Prostate gland (tissue), 2 donors: ENCODE measurements at regions not wholly inside any gene's neighbourhood (a gene's known extent, or its start where the extent isn't known, plus 50 kb on each side); places are given as distances from the start of the nearest gene placed in this dataset.
"Not testable (repeated sequence)": the region's sequence is repeated elsewhere in the genome, so short reads cannot be mapped to it uniquely, and the experiment has no call there.

ENCODE experiments used
- DNase-seq: peaks from one replicate; pipeline ENCODE4 v3.0.0-alpha.2; 2019; ENCODE audit warnings: low spot score
- H3K27ac ChIP-seq, 2 donors: fragments of 200-600 bp; sonication (generic); 2 replicates each; pipeline ENCODE4 v1.5.1; 2017 to 2019
- H3K27me3 ChIP-seq: fragments of 200-600 bp; sonication (generic); replicated peaks from 2 replicates; pipeline ENCODE4 v1.5.1; 2019; ENCODE audit not compliant: insufficient read depth
- H3K36me3 ChIP-seq, 2 donors: fragments of 200-600 bp; sonication (generic); 1 replicate in 1 of 2; 2 replicates in 1 of 2; pipeline versions ENCODE4 v1.5.1 to v1.8.1; 2017 to 2019
- H3K4me1 ChIP-seq: fragments of 200-600 bp; sonication (generic); replicated peaks from 2 replicates; pipeline ENCODE4 v1.5.1; 2019
- H3K4me3 ChIP-seq, 2 donors: fragments of 200-600 bp; sonication (generic); 2 replicates each; pipeline ENCODE4 v1.5.1; 2017 to 2019
- H3K9me3 ChIP-seq: fragments of 200-600 bp; sonication (generic); 2 replicates; pipeline ENCODE4 v1.5.1; 2017
- POLR2A ChIP-seq: fragments of 450-650 bp; IDR thresholded peaks from one replicate; pipeline ENCODE4 v1.6.1; 2016; ENCODE audit warnings: antibody characterized with exemption, mild to moderate bottlenecking
- POLR2AphosphoS5 ChIP-seq: sonication (generic); formaldehyde crosslinking; IDR thresholded peaks from one replicate; pipeline ENCODE4 v1.6.1; 2017; ENCODE audit warnings: antibody characterized with exemption
- WGBS: methylation state at CpG from one replicate; pipeline ENCODE4 v1.1.5; 2018; 5-methylcytosine and 5-hydroxymethylcytosine counted together
- intact Hi-C: fragments of 100-400 bp; cut with DNase I; formaldehyde crosslinking; loops from one replicate; pipeline ENCODE4 v1.14.2; 2022
- TF ChIP-seq, protein P1 (sequence below), 4 experiments: fragments of 200-600 bp in 2 of 4; fragments of 450-650 bp in 2 of 4; sonication (generic) in 2 of 4; IDR thresholded peaks; 1 replicate in 3 of 4; 2 replicates in 1 of 4; pipeline ENCODE4 v1.5.1; 2016 to 2019; ENCODE audit warnings: antibody characterized with exemption in 4 of 4, mild to moderate bottlenecking in 2 of 4, moderate library complexity in 2 of 4

DNA sequence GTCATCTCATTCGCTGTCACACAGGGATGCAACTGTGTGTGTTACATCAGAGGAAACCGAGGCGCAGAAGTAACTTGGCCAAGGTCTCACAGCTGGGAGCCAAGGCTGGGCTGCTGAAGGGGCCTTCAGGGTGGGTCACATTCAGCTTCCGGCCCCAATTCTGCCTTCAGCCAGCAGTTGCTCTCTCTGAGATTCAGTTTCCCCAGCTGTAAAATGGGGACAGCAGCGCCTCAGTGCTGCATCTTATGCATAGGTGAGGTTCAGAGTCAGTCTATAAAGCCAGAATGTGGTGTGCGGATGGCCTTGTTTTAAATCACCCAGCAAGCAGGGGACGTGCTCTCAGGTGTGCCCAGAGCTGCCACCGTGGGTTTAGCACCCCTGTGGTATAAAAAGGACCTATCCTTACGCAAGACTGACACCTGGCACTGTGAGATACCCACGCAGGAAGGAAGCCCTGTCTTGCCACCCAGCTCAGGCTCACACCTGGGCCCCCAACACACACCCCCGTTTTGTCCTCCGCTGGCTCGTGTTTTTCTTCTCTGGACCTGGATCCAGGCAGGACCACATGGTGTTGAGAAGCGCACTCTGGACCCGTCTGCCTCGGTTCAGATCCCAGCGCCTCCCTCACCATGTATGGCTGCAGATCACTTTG, 94.6 kb upstream of the GSE1 start:
- Histone ChIP-seq H3K4me1 (peaks cover 27% of the 10 kb centered on the region), H3K9me3 (no peaks in the 10 kb centered on the region), H3K27ac (no peak overlapping the region), H3K36me3 (no peaks in the 10 kb centered on the region), H3K27me3 (no peaks in the 10 kb centered on the region), H3K4me3 (no peak overlapping the region)
- intact Hi-C loops, result loop anchor here (10.0 kb wide), 1 partner anchor 84 kb away; no protein-coding TSS in a partner anchor
- WGBS, result 93% methylated on average over 17 of the region's 17 CpGs
- TF ChIP-seq, protein P1, sequence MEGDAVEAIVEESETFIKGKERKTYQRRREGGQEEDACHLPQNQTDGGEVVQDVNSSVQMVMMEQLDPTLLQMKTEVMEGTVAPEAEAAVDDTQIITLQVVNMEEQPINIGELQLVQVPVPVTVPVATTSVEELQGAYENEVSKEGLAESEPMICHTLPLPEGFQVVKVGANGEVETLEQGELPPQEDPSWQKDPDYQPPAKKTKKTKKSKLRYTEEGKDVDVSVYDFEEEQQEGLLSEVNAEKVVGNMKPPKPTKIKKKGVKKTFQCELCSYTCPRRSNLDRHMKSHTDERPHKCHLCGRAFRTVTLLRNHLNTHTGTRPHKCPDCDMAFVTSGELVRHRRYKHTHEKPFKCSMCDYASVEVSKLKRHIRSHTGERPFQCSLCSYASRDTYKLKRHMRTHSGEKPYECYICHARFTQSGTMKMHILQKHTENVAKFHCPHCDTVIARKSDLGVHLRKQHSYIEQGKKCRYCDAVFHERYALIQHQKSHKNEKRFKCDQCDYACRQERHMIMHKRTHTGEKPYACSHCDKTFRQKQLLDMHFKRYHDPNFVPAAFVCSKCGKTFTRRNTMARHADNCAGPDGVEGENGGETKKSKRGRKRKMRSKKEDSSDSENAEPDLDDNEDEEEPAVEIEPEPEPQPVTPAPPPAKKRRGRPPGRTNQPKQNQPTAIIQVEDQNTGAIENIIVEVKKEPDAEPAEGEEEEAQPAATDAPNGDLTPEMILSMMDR (IDR thresholded peaks at IDR 0.05), result no peak
- TF ChIP-seq POLR2AphosphoS5 (no peak), POLR2A (no peak)
- DNase-seq, result no peak

DNA sequence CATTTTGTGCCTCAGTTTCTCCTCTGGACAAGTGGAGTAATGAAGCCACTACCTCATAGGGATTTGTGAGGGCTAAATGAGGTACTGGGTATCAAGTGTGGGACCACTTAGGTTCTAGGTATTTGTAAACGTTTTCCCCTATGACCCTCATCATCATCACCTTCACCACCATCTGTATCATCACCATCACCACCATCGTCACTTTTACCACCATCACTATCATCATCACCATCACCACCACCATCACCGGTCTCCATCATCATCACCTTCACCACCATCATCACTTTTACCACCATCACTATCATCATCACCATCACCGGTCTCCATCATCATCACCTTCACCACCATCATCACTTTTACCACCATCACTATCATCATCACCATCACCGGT, 94.1 kb upstream of the GSE1 start:
- WGBS, result 83% methylated on average over 5 of the region's 5 CpGs
- H3K27me3 ChIP-seq, H3K36me3 ChIP-seq, H3K27ac ChIP-seq, DNase-seq, H3K4me3 ChIP-seq, H3K9me3 ChIP-seq: not testable (repeated sequence)
- intact Hi-C loops, result loop anchor here (10.0 kb wide), 1 partner anchor 84 kb away; no protein-coding TSS in a partner anchor
- peaks cover 31% of the 10 kb centered on the region for H3K4me1 ChIP-seq

DNA sequence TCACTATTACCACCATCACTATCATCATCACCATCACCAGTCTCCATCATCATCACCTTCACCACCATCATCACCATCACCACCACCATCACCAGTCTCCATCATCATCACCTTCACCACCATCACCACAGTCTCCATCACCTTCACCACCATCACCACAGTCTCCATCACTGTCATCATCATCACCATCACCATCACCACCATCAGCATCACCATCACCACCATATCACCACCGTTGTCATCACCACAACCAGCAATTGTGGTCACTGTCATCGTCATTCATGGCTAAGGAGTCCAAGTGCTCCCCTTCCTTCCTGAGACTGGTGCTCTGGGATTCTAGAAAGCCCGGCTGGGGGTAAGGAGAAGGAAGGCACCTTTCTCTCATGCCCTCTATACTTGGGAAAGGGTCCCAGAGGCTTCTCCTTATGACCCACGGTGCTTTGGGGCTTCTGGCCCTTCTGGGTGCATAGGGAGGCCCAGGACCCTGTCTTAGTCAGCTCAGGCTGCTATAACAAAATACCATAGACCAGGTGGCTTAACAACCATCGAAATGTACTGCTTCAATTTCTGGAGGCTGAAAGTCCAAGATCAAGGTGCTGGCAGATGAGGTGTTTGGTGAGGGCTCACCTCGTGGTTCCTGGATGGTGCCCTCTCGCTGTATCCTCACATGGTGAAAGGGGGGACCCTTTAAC, 93.4 kb upstream of the GSE1 start:
- no peaks in the 10 kb centered on the region for H3K36me3 ChIP-seq
- H3K27ac ChIP-seq, result no peak overlapping the region
- peaks cover 34% of the 10 kb centered on the region for H3K4me1 ChIP-seq
- TF ChIP-seq, protein P1 (IDR thresholded peaks at IDR 0.05), result no peak
- TF ChIP-seq POLR2A, result no peak
- TF ChIP-seq POLR2AphosphoS5, result no peak
- 87% methylated on average over 6 of the region's 7 CpGs for WGBS
- no peak for DNase-seq
- no peaks in the 10 kb centered on the region for H3K9me3 ChIP-seq
- H3K27me3 ChIP-seq, result no peaks in the 10 kb centered on the region
- no peak overlapping the region for H3K4me3 ChIP-seq
- intact Hi-C loops, result loop anchor here (10.0 kb wide), 1 partner anchor 85 kb away; no protein-coding TSS in a partner anchor

DNA sequence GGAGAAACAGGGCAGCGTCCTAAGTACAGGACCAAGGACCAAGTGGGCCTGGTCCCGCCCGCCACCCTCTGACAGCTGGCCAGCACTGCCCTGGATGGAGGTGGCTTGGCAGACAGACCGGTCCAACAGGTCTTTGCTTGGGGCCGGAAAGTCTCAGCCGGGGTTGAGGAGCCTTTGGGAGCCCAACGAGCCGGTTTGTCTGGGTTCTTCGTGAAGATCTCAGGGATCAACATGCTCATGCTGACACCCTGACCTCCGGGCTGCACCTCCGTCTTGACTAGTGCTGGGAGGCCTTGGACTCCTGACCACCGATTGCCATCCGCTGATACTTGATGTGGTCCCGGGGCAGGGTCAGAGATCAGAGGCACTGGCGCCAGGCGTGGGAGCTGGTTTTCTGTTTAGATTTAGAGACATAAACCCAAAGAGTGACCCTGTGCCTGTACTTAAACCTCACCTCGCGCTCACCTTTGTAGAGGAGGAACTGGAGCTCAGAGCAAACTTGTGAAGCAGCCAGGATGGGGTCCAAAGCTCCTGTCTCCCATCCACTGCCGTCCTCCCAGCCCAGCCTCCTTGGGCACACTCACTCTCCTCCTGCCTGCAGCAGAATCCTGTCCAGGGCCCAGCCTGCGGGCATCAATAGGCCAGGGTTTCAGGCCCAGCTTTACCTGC, 92.1 kb upstream of the GSE1 start:
- no peaks in the 10 kb centered on the region for H3K9me3 ChIP-seq
- TF ChIP-seq POLR2A (no peak), POLR2AphosphoS5 (peak; percentile 77)
- TF ChIP-seq, protein P1 (IDR thresholded peaks at IDR 0.05), result peak in 2 of 4 experiments; percentile 14 to 33
- H3K36me3 ChIP-seq, result no peaks in the 10 kb centered on the region
- DNase-seq, result peak; percentile 93
- H3K4me3 ChIP-seq, result no peak overlapping the region
- intact Hi-C loops, result no loop called here
- no peaks in the 10 kb centered on the region for H3K27me3 ChIP-seq
- H3K27ac ChIP-seq, result peak overlapping the region in 1 of 2 donors; percentile 2
- peaks cover 28% of the 10 kb centered on the region for H3K4me1 ChIP-seq
- WGBS, result 53% methylated on average over 20 of the region's 20 CpGs

DNA sequence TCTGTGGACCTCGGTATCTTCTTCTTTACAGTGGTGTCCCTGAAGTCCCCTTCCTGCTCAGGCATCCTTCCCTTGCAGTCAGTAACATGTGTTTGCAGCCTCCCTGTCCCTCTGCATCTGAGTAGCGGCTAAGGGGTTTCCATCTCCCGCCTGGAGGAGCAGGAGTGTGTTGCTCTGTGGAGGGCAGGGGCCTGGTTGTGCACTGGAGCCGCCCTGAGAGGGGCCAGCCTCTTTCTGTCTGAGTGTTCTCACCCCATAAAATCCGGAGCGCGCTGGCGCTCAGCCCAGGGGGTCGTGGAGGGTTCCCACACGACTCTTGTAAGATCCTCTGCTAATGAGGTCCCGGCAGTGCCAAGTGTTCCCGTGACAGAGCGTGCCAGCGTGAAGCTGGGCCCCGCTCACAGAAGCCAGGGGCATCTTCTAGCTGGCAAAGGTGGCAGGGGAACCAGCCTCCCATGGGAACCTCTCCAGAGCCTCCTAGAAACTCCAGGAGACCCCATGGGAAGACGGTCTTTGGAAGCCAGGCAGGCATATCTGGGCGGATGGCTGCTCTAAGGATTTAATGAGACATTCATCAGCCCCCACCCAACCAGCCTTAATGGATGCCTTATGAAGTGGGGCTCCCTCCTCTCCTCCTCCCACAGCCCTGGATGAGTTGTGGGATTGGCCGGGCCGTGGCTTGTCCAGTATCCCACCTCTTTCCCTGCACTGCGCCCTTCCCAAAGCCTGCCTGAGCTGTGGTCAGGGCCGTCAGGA, 91.4 kb upstream of the GSE1 start:
- Histone ChIP-seq H3K4me3 (no peak overlapping the region), H3K36me3 (no peaks in the 10 kb centered on the region), H3K9me3 (no peaks in the 10 kb centered on the region), H3K4me1 (peaks cover 28% of the 10 kb centered on the region), H3K27ac (no peak overlapping the region), H3K27me3 (no peaks in the 10 kb centered on the region)
- 41% methylated on average over 21 of the region's 21 CpGs for WGBS
- DNase-seq, result no peak
- intact Hi-C loops, result no loop called here
- TF ChIP-seq POLR2A (no peak), POLR2AphosphoS5 (no peak)
- TF ChIP-seq, protein P1 (IDR thresholded peaks at IDR 0.05), result no peak
